Colonic mucosa (tissue), 4 donors: ENCODE measurements at regions not wholly inside any gene's neighbourhood (a gene's known extent, or its start where the extent isn't known, plus 50 kb on each side); places are given as distances from the start of the nearest gene placed in this dataset.

Source experiments
- DNase-seq: peaks from one replicate; pipeline ENCODE4 v3.0.0-alpha.2; 2020
- H3K27ac ChIP-seq: fragments of 200-600 bp; one replicate; pipeline ENCODE4 v1.8.0; 2021
- H3K27me3 ChIP-seq: fragments of 200-600 bp; one replicate; pipeline ENCODE4 v1.8.0; 2021
- H3K36me3 ChIP-seq: fragments of 200-600 bp; one replicate; pipeline ENCODE4 v1.8.0; 2021
- H3K4me1 ChIP-seq: fragments of 200-600 bp; one replicate; pipeline ENCODE4 v1.8.0; 2021; ENCODE audit warnings: mild to moderate bottlenecking
- H3K4me3 ChIP-seq: fragments of 200-600 bp; one replicate; pipeline ENCODE4 v1.8.0; 2021
- H3K9ac ChIP-seq, 2 donors: one replicate each; pipeline ENCODE4 v1.7.0; 2013; ENCODE audit warnings: control low read depth in 2 of 2, low read depth in 2 of 2, low read length in 2 of 2
- H3K9me3 ChIP-seq: fragments of 200-600 bp; one replicate; pipeline ENCODE4 v1.8.0; 2021
- intact Hi-C: fragments of 100-400 bp; cut with DNase I; formaldehyde crosslinking; loops from one replicate; pipeline ENCODE4 v1.14.1; 2022
- TF ChIP-seq, protein P1 (sequence below): fragments of 200-600 bp; IDR thresholded peaks from one replicate; pipeline ENCODE4 v1.8.0; 2022; ENCODE audit warnings: antibody characterized with exemption, mild to moderate bottlenecking
- donor health status: healthy.
- donor health status: DM: no; HTN: no; CAD: no.
- donor health status: DM: no; HTN: no; CAD: no.

DNA sequence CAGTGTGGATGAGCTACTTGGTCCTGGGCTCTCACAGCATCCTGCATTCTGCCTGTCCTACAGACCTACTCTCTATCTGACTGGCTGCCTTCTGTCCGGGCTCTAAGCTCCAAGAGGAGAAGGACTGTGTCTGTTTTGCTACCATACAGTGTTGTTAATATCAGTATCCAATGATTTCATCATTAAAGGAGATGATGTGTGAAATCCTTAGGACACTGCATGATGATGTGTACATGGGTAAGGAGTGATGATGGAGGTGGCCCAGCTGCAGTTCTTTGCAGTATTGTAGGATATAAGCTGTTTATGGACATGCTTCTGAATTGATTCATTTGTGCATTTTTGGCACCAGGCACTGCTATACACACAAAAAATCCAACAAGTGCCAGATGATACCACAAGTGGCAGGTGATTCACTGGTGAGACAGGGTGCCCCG lies 536.9 kb upstream of the CDH11 start:
- no peak overlapping the region for H3K9ac ChIP-seq
- no peak overlapping the region for H3K4me3 ChIP-seq
- H3K27me3 ChIP-seq: no peaks in the 10 kb centered on the region
- no peak overlapping the region for H3K27ac ChIP-seq
- TF ChIP-seq, protein P1, sequence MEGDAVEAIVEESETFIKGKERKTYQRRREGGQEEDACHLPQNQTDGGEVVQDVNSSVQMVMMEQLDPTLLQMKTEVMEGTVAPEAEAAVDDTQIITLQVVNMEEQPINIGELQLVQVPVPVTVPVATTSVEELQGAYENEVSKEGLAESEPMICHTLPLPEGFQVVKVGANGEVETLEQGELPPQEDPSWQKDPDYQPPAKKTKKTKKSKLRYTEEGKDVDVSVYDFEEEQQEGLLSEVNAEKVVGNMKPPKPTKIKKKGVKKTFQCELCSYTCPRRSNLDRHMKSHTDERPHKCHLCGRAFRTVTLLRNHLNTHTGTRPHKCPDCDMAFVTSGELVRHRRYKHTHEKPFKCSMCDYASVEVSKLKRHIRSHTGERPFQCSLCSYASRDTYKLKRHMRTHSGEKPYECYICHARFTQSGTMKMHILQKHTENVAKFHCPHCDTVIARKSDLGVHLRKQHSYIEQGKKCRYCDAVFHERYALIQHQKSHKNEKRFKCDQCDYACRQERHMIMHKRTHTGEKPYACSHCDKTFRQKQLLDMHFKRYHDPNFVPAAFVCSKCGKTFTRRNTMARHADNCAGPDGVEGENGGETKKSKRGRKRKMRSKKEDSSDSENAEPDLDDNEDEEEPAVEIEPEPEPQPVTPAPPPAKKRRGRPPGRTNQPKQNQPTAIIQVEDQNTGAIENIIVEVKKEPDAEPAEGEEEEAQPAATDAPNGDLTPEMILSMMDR: no peak
- H3K4me1 ChIP-seq: no peaks in the 10 kb centered on the region
- DNase-seq: no peak
- H3K9me3 ChIP-seq: no peaks in the 10 kb centered on the region
- intact Hi-C loops: no loop called here
- no peaks in the 10 kb centered on the region for H3K36me3 ChIP-seq

DNA sequence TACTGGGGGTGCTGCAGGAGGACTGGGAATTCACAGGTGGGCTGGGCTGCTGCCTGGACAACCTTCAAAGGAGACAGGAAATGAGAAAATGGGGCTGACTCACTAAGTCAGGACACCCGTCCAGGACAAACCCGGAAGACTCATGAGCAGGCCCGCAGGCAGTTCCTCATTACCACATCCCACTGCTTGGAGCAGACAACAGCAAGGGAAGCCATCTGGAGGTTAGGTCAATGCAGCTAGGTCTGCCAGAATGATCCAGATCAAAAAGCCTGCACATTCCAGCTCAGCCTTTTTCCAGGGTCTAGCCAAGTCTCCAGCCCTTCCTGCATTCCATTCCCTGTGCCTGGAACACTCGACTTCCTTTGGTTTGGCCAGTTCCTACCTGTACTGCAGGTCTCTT lies 536.5 kb upstream of the CDH11 start:
- TF ChIP-seq, protein P1: no peak
- Histone ChIP-seq H3K27ac (no peak overlapping the region), H3K27me3 (no peaks in the 10 kb centered on the region), H3K4me3 (no peak overlapping the region), H3K9ac (no peak overlapping the region), H3K9me3 (no peaks in the 10 kb centered on the region), H3K4me1 (no peaks in the 10 kb centered on the region), H3K36me3 (no peaks in the 10 kb centered on the region)
- DNase-seq: no peak
- intact Hi-C loops: no loop called here

DNA sequence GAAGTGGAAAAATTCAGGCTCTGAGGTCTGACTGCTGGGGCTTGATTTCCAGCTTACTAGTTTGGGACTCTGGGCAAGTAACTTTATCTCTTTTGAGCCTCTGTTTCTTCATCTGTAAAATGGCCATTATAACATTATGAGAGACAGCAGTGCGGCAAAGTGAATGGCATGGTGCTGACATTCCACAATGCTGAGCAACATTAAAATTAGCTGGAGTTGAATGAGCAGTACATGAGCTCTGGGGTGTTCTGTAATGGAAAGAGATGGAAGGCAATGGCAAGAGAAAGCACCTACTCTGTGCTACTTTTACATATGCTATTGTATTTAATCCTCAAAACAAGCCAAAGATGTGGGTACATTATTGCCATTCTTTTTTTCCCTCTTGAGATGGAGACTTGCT lies 535.7 kb upstream of the CDH11 start:
- no peak overlapping the region for H3K27ac ChIP-seq
- TF ChIP-seq, protein P1: no peak
- no peak for DNase-seq

DNA sequence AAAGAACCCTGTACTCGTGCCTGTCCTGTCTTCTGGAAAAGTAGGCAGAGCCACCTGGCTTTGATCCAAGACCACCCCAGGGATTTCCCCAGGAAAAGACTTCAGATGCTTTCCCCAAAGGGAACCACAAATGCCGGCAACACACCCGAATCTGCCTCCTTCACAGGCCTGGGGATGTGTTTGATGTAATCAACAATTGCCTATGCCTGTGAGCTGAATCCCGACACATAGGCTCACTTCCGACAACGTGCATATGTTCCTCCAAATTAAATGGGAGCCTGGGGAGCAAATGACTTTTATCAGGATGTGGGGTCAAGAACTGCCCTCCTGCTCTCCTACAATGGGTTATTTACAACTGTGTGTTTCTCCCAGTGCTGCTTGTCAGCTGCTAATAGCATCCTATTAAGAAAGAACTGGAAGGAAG lies 535.2 kb upstream of the CDH11 start:
- TF ChIP-seq, protein P1: no peak
- no peak for DNase-seq
- no peaks in the 10 kb centered on the region for H3K4me1 ChIP-seq
- no peaks in the 10 kb centered on the region for H3K27me3 ChIP-seq
- no peaks in the 10 kb centered on the region for H3K9me3 ChIP-seq
- no peaks in the 10 kb centered on the region for H3K36me3 ChIP-seq
- H3K27ac ChIP-seq: no peak overlapping the region
- no peak overlapping the region for H3K9ac ChIP-seq
- no peak overlapping the region for H3K4me3 ChIP-seq
- intact Hi-C loops: no loop called here

More for the DNA sequence above, 535.7 kb upstream of the CDH11 start:
- intact Hi-C loops: no loop called here
- H3K9me3 ChIP-seq: no peaks in the 10 kb centered on the region
- H3K27me3 ChIP-seq: no peaks in the 10 kb centered on the region
- H3K36me3 ChIP-seq: no peaks in the 10 kb centered on the region
- no peak overlapping the region for H3K9ac ChIP-seq
- no peaks in the 10 kb centered on the region for H3K4me1 ChIP-seq
- H3K4me3 ChIP-seq: no peak overlapping the region

DNA sequence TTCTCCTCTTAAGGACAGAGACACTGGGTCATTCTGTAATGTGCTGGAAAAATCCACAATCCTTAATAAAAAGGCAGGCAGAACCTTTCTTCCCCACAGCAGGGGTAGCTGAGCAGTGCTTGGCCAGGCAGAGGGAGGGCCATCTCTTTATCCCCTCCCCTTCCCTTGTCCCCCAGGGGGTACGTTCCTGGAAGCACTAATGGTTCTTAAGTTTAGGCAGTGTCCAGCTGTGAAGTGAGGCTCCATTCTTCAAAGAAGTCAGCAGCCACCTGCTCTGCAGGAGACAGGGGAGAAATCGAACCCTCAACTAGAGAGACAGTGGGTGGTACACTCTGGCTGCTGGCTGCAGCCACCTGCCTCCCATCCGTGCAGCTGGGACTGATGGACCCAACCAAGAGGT lies 533.9 kb upstream of the CDH11 start:
- Histone ChIP-seq H3K9ac (no peak overlapping the region), H3K27me3 (no peaks in the 10 kb centered on the region), H3K9me3 (no peaks in the 10 kb centered on the region), H3K4me3 (no peak overlapping the region), H3K4me1 (no peaks in the 10 kb centered on the region), H3K27ac (no peak overlapping the region), H3K36me3 (no peaks in the 10 kb centered on the region)
- no peak for DNase-seq
- intact Hi-C loops: no loop called here
- TF ChIP-seq, protein P1: no peak

DNA sequence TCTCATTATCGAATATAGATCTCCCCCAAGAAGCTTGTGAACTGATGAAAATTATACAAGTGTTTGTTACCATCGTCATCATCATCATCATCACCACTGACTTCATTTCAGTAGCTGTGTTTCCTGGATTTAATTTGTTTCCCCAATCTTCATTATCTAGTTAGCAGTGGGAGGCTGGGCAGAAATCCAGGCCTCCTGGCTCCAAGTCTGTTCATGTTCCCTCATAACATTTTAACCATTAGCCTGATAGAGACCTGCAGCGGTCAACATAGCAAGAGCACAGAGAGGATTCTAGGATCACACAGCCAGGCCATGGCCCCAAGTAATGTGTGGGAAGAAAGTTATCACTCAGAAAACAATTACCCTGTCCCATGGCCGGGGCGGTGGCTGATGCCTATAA lies 526.2 kb upstream of the CDH11 start:
- H3K9ac ChIP-seq: no peak overlapping the region
- TF ChIP-seq, protein P1: no peak
- H3K4me1 ChIP-seq: no peaks in the 10 kb centered on the region
- H3K4me3 ChIP-seq: no peak overlapping the region
- no peaks in the 10 kb centered on the region for H3K27me3 ChIP-seq
- DNase-seq: no peak
- no peaks in the 10 kb centered on the region for H3K36me3 ChIP-seq
- intact Hi-C loops: no loop called here
- H3K9me3 ChIP-seq: no peaks in the 10 kb centered on the region
- no peak overlapping the region for H3K27ac ChIP-seq
